Erythroblast (primary cell): ENCODE measurements at regions not wholly inside any gene's neighbourhood (a gene's known extent, or its start where the extent isn't known, plus 50 kb on each side); places are given as distances from the start of the nearest gene placed in this dataset.

Experiments
- GATA1 ChIP-seq: IDR thresholded peaks from 2 replicates; pipeline ENCODE4 v1.6.1; 2011; ENCODE audit warnings: low read depth, mild to moderate bottlenecking, control low read depth, low read length, moderate library complexity
- POLR2A ChIP-seq: IDR thresholded peaks from 2 replicates; pipeline ENCODE4 v1.6.1; 2011; ENCODE audit warnings: mild to moderate bottlenecking, low read length

DNA sequence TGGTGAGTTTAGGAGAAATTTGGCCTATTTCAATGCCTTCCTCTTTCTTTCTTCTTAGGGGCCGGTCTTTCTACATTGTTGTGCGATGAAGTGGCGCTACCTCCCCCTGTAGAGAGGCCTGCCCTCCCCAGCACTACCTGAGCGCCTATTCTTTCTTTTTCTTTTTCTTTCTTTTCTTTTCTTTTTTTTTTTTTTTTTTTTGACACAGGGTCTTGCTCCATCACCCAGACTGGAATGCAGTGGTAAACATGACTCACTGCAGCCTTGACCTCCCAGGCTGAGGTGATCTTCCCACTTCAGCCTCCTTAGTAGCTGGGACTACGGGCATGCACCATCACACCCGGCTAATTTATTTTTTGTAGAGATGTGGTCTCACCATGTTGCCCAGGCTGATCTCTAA is 136.1 kb upstream of the MAX start:
- TF ChIP-seq POLR2A (no peak), GATA1 (no peak)
